Right hindlimb (tissue), 1 donor: ENCODE measurements at regions not wholly inside any gene's neighbourhood (a gene's known extent, or its start where the extent isn't known, plus 50 kb on each side); places are given as distances from the start of the nearest gene placed in this dataset.

ENCODE experiments used
- DNase-seq: peaks from one replicate; pipeline ENCODE4 v3.0.0-alpha.2; 2018

GRCh38 chr6:91490671-91491301 is 903.9 kb upstream of the MAP3K7 start:
- DNase-seq, result no peak

- no peak for DNase-seq
Measured at GRCh38 chr6:91487696-91488392, 901.0 kb upstream of the MAP3K7 start.

- DNase-seq, result no peak
Measured at GRCh38 chr6:91486200-91486599, 899.3 kb upstream of the MAP3K7 start.

GRCh38 chr6:91485047-91485446 is 898.2 kb upstream of the MAP3K7 start:
- no peak for DNase-seq

- DNase-seq, result no peak
Measured at GRCh38 chr6:91483415-91484105, 896.7 kb upstream of the MAP3K7 start.

GRCh38 chr6:91482498-91482897 is 895.6 kb upstream of the MAP3K7 start:
- DNase-seq, result no peak

GRCh38 chr6:91480402-91480801 is 893.5 kb upstream of the MAP3K7 start:
- DNase-seq, result no peak

GRCh38 chr6:91477688-91478087 is 890.8 kb upstream of the MAP3K7 start:
- no peak for DNase-seq

GRCh38 chr6:91476000-91476399 is 889.1 kb upstream of the MAP3K7 start:
- DNase-seq, result no peak

- no peak for DNase-seq
Measured at GRCh38 chr6:91465393-91465792, 878.5 kb upstream of the MAP3K7 start.

- DNase-seq, result no peak
Measured at GRCh38 chr6:91464718-91465117, 877.8 kb upstream of the MAP3K7 start.

- DNase-seq, result no peak
Measured at GRCh38 chr6:91464201-91464600, 877.3 kb upstream of the MAP3K7 start.

GRCh38 chr6:91462241-91462640 is 875.4 kb upstream of the MAP3K7 start:
- DNase-seq, result no peak

GRCh38 chr6:91453224-91453878 is 866.5 kb upstream of the MAP3K7 start:
- no peak for DNase-seq

- DNase-seq, result no peak
Measured at GRCh38 chr6:91449539-91449938, 862.7 kb upstream of the MAP3K7 start.

GRCh38 chr6:91447530-91448254 is 860.8 kb upstream of the MAP3K7 start:
- DNase-seq, result no peak

- DNase-seq, result no peak
Measured at GRCh38 chr6:91447081-91447480, 860.2 kb upstream of the MAP3K7 start.

GRCh38 chr6:91443405-91443804 is 856.5 kb upstream of the MAP3K7 start:
- no peak for DNase-seq

GRCh38 chr6:91442342-91442741 is 855.5 kb upstream of the MAP3K7 start:
- DNase-seq, result no peak

- no peak for DNase-seq
Measured at GRCh38 chr6:91438570-91438969, 851.7 kb upstream of the MAP3K7 start.

GRCh38 chr6:91437315-91437729 is 850.5 kb upstream of the MAP3K7 start:
- no peak for DNase-seq

GRCh38 chr6:91436448-91436847 is 849.6 kb upstream of the MAP3K7 start:
- no peak for DNase-seq

GRCh38 chr6:91435630-91436029 is 848.8 kb upstream of the MAP3K7 start:
- no peak for DNase-seq
